ENCODE measurements at regions not wholly inside any gene's neighbourhood (a gene's known extent, or its start where the extent isn't known, plus 50 kb on each side); places are given as distances from the start of the nearest gene placed in this dataset.
"Not testable (repeated sequence)": the region's sequence is repeated elsewhere in the genome, so short reads cannot be mapped to it uniquely, and the experiment has no call there.

DNA sequence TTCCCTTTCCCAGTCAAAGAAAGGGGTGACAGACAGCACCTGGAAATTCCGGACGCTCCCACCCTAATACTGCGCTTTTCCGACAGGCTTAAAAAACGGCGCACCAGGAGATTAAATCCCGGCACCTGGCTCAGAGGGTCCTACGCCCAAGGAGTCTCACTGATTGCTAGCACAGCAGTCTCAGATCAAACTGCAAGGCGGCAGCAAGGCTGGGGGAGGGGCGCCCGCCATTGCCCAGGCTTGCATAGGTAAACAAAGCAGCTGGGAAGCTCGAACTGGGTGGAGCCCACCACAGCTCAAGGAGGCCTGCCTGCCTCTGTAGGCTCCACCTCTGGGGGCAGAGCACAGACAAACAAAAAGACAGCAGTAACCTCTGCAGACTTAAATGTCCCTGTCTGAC lies 585.7 kb downstream of the TBC1D32 start:
- H3K4me3 Mint-ChIP-seq; H3K4me1 Mint-ChIP-seq; CTCF ChIA-PET; H3K36me3 Mint-ChIP-seq (ENCODE audit: low read depth); DNase-seq; H3K27me3 Mint-ChIP-seq; H3K9me3 Mint-ChIP-seq; H3K27ac Mint-ChIP-seq; POLR2A ChIA-PET: not testable (repeated sequence)

DNA sequence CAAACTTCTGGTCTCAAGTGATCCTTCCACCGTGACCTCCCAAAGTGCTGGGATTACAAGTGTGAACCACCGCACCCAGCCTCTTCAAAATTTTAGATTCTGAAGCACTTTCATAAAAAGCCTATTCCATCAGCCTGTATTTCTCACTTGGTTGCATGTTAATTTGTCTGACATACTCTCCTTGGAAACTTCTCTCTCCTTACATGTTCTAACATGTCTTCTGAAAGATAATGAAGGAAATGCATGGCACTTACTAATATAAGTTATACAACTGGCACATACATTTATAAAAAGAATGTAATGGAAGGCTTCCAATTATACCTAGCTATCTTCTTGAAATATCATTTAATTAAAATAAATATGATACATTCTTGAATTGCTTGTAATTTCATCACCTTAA lies 597.5 kb downstream of the TBC1D32 start:
- Mint-ChIP-seq H3K4me1 (no peaks in the 10 kb centered on the region), H3K4me3 (no peak overlapping the region), H3K27ac (no peak overlapping the region), H3K27me3 (no peaks in the 10 kb centered on the region), H3K36me3 (ENCODE audit: low read depth) (no peaks in the 10 kb centered on the region), H3K9me3 (no peaks in the 10 kb centered on the region)
- no peak for DNase-seq
- ChIA-PET POLR2A (no interaction called here), CTCF (no interaction called here)

DNA sequence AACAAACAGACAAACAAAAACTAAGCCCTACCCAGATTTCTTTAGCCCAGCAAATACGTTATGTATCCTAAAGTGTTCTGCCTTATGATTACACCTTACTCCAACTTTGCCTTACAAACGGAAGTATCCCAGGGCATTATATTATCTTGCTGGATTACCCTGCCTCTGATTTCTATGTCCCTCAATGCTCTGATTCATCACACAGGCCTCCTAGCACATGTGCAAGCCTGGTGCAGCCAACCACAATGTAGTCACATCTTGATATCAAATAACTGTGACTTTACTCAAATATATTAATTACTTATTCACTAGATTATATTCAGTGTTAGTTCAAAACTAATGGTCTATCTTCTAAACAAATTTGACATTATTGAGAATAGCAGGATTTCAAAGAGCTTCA lies 598.6 kb downstream of the TBC1D32 start:
- POLR2A ChIA-PET: no interaction called here
- H3K36me3 Mint-ChIP-seq (ENCODE audit: low read depth): no peaks in the 10 kb centered on the region
- H3K4me1 Mint-ChIP-seq: no peaks in the 10 kb centered on the region

DNA sequence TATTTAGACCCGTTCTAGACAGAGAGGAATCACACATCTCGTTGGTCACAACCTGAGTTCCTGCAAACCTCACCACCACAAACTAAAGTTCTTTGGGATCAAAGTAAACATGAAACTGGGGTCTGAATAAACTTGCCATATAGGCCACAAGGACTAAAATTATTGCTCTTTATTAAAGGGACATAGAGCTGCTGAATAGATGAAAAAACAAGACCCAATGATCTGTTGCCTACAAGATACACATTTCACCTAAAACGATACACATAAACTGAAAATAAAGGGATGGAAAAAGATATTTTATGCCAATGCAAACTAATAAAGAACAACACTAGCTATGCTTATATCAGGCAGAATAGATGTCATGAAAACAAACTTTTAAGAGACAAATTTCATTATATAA lies 623.0 kb downstream of the TBC1D32 start:
- CTCF ChIA-PET: no interaction called here
- Mint-ChIP-seq H3K27me3 (no peaks in the 10 kb centered on the region), H3K36me3 (ENCODE audit: low read depth) (no peaks in the 10 kb centered on the region), H3K9me3 (peaks cover 11% of the 10 kb centered on the region), H3K27ac (no peak overlapping the region), H3K4me3 (no peak overlapping the region), H3K4me1 (no peaks in the 10 kb centered on the region)
- no peak for DNase-seq
- POLR2A ChIA-PET: no interaction called here

More for the DNA sequence above, 598.6 kb downstream of the TBC1D32 start:
- no peak overlapping the region for H3K27ac Mint-ChIP-seq
- no peak for DNase-seq
- CTCF ChIA-PET: no interaction called here
- H3K27me3 Mint-ChIP-seq: no peaks in the 10 kb centered on the region
- H3K9me3 Mint-ChIP-seq: no peaks in the 10 kb centered on the region
- no peak overlapping the region for H3K4me3 Mint-ChIP-seq

DNA sequence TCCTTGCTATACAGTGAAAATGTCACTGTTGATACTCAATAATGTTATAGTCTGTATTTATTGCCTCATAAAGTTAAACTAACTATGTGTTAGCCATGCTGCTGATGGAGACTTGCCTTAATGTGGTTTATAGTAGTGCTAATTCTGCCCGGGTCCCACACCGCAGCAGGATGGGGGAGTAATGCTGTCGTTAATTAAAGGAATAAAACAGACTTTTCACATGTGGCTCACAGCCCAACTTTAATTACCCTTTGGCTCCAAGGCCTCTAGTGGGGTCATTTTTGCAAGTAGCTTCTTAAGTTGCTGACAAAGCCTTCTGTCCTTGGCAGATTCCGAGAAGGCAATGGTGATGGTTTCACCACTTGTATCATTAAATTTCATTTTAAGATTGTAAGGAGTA lies 634.3 kb downstream of the TBC1D32 start:
- Mint-ChIP-seq H3K4me1 (no peaks in the 10 kb centered on the region), H3K9me3 (no peaks in the 10 kb centered on the region), H3K27ac (no peak overlapping the region), H3K27me3 (no peaks in the 10 kb centered on the region), H3K4me3 (no peak overlapping the region), H3K36me3 (ENCODE audit: low read depth) (no peaks in the 10 kb centered on the region)
- ChIA-PET CTCF (no interaction called here), POLR2A (no interaction called here)
- no peak for DNase-seq

DNA sequence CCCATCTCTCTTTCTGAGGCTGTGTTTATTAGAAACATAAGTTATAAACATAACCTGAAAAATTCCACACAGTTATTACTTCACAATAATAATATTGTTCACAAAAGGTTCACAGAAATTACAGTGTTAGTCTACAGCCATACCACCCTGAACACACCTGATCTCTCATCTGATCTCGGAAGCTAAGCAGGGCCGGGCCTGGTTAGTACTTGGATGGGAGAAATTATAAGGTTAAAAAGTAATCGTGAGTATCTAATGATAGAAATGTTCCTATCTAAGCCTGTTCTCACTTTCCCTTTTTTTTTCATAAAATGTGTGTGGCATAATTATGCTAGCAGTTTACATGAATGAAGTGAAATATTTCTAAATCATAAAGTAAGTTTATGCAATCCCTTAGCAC lies 647.8 kb downstream of the TBC1D32 start:
- no peak overlapping the region for H3K27ac Mint-ChIP-seq
- POLR2A ChIA-PET: no interaction called here

DNA sequence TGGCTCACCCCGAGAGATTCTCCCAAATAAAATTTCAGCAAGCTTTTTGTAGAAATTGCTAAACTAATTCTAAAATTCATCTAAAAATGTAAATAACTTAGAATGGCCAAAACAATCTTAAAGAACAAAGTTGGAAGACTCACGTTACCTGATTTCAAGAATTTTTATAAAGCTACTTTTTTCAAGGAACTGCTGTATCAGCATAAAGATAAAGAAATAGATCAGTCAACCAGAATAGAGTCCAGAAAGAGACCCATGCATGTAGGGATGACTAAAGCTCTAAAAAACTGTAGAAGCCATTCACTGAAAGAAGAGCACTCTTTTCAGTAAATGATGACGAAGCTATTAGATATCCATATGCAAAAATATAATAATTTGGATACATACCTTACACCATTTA lies 652.1 kb downstream of the TBC1D32 start:
- Mint-ChIP-seq H3K4me3 (no peak overlapping the region), H3K9me3 (peaks cover 3% of the 10 kb centered on the region), H3K27me3 (no peaks in the 10 kb centered on the region), H3K4me1 (no peaks in the 10 kb centered on the region), H3K36me3 (ENCODE audit: low read depth) (no peaks in the 10 kb centered on the region), H3K27ac (no peak overlapping the region)
- no peak for DNase-seq
- ChIA-PET CTCF (no interaction called here), POLR2A (no interaction called here)

More for the DNA sequence above, 647.8 kb downstream of the TBC1D32 start:
- DNase-seq: no peak
- Mint-ChIP-seq H3K4me1 (no peaks in the 10 kb centered on the region), H3K9me3 (no peaks in the 10 kb centered on the region), H3K4me3 (no peak overlapping the region), H3K36me3 (ENCODE audit: low read depth) (no peaks in the 10 kb centered on the region), H3K27me3 (no peaks in the 10 kb centered on the region)
- CTCF ChIA-PET: no interaction called here

DNA sequence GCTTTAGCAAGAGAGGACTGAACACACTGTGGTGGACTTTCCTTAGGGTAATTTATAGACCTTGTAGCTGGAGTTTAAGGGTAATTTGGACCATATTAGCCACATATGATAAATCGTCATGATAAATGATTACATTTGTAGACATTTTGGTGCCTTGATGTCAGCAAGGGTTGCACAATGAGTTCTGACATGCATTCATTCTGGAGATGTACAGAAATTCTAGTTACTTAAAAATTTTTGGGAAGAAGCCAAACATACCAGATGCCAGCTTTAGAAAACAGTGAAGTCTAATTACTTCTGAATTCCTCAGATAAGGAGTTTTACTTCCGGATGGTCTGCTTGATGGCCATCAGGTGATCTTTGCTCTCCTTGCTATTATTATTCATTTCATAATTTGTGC lies 653.1 kb downstream of the TBC1D32 start:
- H3K36me3 Mint-ChIP-seq (ENCODE audit: low read depth): no peaks in the 10 kb centered on the region
- H3K27me3 Mint-ChIP-seq: no peaks in the 10 kb centered on the region
- no peaks in the 10 kb centered on the region for H3K4me1 Mint-ChIP-seq
- no peak overlapping the region for H3K27ac Mint-ChIP-seq
- DNase-seq: no peak
- no peak overlapping the region for H3K4me3 Mint-ChIP-seq
- ChIA-PET POLR2A (no interaction called here), CTCF (no interaction called here)
- H3K9me3 Mint-ChIP-seq: peaks cover 6% of the 10 kb centered on the region

DNA sequence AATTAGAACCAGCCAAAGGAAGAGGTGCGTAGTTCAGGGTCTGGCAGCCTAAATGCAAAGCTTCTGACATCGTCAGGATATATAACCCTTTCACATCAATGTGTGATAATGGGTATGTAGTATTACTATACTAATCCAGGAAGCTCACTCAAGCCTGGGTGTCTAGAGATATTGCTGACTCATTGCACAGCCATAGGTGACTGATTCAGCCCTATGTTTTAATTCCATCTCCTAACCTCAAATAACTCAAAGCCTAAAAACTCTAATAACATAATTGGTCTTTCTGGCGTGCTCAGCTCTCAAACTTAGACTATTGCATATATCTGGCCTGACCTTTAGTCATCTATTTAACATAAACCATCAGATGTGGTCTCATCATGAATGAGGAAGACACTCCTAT lies 658.4 kb downstream of the TBC1D32 start:
- CTCF ChIA-PET: no interaction called here
- Mint-ChIP-seq H3K27ac (no peak overlapping the region), H3K27me3 (no peaks in the 10 kb centered on the region), H3K36me3 (ENCODE audit: low read depth) (no peaks in the 10 kb centered on the region), H3K4me3 (no peak overlapping the region), H3K4me1 (no peaks in the 10 kb centered on the region), H3K9me3 (peaks cover 3% of the 10 kb centered on the region)
- POLR2A ChIA-PET: no interaction called here
- DNase-seq: no peak

DNA sequence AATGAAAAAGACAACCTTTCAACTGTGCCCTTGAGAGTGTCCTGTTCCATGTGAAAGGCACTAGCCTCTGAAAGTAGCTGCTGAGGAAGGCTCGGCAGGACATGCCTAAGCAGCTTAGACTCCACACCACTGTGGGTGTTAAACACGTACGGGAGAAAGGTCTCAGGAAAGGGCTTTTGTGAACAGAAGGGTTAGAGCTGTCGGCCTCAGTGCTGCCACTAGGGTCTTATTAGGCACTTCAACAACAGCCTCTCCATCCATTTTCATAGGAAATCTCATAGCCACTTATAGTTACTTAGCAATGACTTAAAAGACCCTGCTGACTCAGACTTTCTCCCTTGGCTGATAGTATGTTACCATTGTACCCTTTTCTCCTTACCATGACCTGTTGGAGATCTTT lies 662.8 kb downstream of the TBC1D32 start:
- Mint-ChIP-seq H3K4me3 (no peak overlapping the region), H3K36me3 (ENCODE audit: low read depth) (no peaks in the 10 kb centered on the region), H3K4me1 (no peaks in the 10 kb centered on the region), H3K9me3 (peaks cover 9% of the 10 kb centered on the region), H3K27ac (no peak overlapping the region), H3K27me3 (no peaks in the 10 kb centered on the region)
- DNase-seq: no peak
- POLR2A ChIA-PET: no interaction called here
- CTCF ChIA-PET: no interaction called here

DNA sequence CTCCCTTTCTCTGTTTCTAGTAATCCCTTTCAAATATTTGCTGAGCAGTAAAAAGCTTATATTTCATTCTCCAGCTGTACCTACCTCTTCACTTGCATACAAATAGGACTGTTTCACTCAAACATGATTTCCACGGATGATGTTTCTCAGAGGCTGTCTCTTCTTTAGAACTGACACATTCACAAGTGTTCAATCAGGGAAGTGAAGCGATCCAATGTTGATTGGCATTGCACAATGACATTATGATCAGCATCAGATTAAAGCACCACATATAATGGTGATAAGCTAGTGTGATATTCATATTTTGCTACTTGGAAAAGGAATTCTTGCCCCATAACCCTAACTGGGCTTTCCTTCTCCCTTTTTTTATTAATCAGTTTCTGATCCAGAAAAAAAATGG lies 681.8 kb downstream of the TBC1D32 start:
- Mint-ChIP-seq H3K27ac (no peak overlapping the region), H3K27me3 (no peaks in the 10 kb centered on the region), H3K36me3 (ENCODE audit: low read depth) (no peaks in the 10 kb centered on the region), H3K4me3 (no peak overlapping the region), H3K9me3 (peaks cover 4% of the 10 kb centered on the region), H3K4me1 (no peaks in the 10 kb centered on the region)
- POLR2A ChIA-PET: no interaction called here
- no peak for DNase-seq
- CTCF ChIA-PET: no interaction called here

DNA sequence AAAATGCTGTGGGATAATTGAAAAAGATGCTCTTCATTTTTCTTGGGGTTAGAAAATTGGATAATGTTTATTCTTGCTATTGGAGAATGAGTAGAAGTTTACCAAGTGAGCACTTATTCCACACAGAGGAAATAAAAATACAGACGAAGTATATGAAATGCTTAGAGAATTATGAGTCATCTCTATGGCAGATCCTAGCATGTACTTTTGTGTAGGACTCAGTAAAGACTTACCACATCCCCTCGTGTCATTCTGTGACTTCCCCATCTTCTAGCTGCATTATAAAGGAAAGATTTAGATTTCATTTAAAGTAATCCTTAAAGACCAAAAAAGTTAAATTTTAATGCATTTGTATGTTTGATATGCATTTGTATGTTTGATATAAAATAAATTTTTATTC lies 685.6 kb downstream of the TBC1D32 start:
- ChIA-PET CTCF (no interaction called here), POLR2A (no interaction called here)
- Mint-ChIP-seq H3K4me3 (no peak overlapping the region), H3K27ac (no peak overlapping the region), H3K4me1 (no peaks in the 10 kb centered on the region), H3K9me3 (peaks cover 2% of the 10 kb centered on the region), H3K27me3 (no peaks in the 10 kb centered on the region), H3K36me3 (ENCODE audit: low read depth) (no peaks in the 10 kb centered on the region)
- DNase-seq: no peak

DNA sequence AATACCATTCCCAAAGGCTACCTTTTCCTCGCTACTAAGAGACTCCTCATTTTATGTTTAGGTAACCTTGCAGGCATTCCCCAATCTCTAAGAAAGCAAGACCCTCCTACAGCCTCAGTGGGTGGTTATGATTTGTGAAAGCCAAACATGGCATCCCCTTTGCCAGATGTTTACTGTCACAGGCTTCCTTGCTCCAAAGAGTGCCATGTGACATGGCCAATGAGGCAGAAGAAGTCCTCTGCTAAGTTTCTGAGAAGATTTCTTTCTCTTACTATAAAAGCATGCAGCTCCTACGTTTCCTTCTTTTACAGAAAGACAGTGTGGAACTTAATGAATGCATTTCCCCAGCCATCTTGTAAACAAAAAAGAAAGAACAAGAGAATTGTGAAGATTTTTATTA lies 688.2 kb downstream of the TBC1D32 start:
- DNase-seq: no peak
- Mint-ChIP-seq H3K4me1 (no peaks in the 10 kb centered on the region), H3K27me3 (no peaks in the 10 kb centered on the region), H3K4me3 (no peak overlapping the region), H3K27ac (no peak overlapping the region), H3K9me3 (peaks cover 9% of the 10 kb centered on the region), H3K36me3 (ENCODE audit: low read depth) (no peaks in the 10 kb centered on the region)
- ChIA-PET POLR2A (no interaction called here), CTCF (no interaction called here)

DNA sequence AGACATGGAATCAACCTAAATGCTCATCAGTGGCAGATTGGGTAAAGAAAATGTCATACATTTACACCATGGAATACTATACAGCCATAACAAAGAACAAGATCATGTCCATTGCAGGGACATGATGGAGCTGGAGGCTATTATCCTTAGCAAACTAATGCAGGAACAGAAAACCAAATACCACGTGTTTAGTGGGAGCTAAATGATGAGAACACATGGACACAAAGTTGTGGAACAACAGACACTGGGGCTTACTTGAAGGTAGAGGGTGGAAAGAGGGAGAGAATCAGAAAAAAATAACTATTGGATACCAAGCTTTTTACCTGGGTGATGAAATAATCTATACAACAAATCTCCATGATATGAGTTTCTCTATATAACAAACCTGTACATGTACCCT lies 701.3 kb downstream of the TBC1D32 start:
- Mint-ChIP-seq H3K4me3 (no peak overlapping the region), H3K4me1 (no peaks in the 10 kb centered on the region), H3K36me3 (ENCODE audit: low read depth) (no peaks in the 10 kb centered on the region), H3K9me3 (peaks cover 5% of the 10 kb centered on the region), H3K27me3 (no peaks in the 10 kb centered on the region), H3K27ac (no peak overlapping the region)
- no peak for DNase-seq
- CTCF ChIA-PET: no interaction called here
- POLR2A ChIA-PET: no interaction called here

DNA sequence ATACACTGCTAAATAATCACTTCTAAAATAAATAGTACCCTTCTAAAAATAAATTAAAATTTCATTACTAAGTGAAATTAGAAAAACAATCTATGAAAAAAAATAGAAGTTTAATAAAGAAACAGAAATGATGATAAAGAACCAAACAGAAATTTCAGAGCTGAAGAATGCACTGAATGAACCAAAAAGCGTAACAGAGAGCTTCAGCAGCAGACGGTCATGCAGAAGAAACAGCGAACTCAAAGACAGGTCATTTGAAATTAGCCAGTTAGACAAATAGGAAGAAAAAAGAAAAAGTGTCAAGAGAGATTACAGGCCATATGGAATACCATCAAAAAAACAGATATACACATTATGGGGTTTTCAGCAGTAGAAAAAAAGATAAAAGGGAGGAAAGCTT lies 706.7 kb downstream of the TBC1D32 start:
- POLR2A ChIA-PET: no interaction called here
- no peak overlapping the region for H3K4me3 Mint-ChIP-seq
- H3K9me3 Mint-ChIP-seq: peaks cover 2% of the 10 kb centered on the region
- no peaks in the 10 kb centered on the region for H3K4me1 Mint-ChIP-seq
- DNase-seq: no peak
- no peaks in the 10 kb centered on the region for H3K27me3 Mint-ChIP-seq
- CTCF ChIA-PET: no interaction called here
- no peaks in the 10 kb centered on the region for H3K36me3 Mint-ChIP-seq (ENCODE audit: low read depth)
- no peak overlapping the region for H3K27ac Mint-ChIP-seq
